NB4 (cell line): ENCODE measurements at regions not wholly inside any gene's neighbourhood (a gene's known extent, or its start where the extent isn't known, plus 50 kb on each side); places are given as distances from the start of the nearest gene placed in this dataset.

Experiments used
- DNase-seq: peaks from one replicate; pipeline ENCODE4 v3.0.0; 2010; ENCODE audit warnings: low read depth
- H3K4me3 ChIP-seq: one replicate; pipeline ENCODE4 v1.5.1; 2011; ENCODE audit warnings: mild to moderate bottlenecking, low read depth, low read length, moderate library complexity
- MYC ChIP-seq: IDR thresholded peaks from 2 replicates; pipeline ENCODE4 v1.6.1; 2011; ENCODE audit warnings: low read depth, low read length
- POLR2A ChIP-seq: IDR thresholded peaks from 2 replicates; pipeline ENCODE4 v1.6.1; 2011; ENCODE audit warnings: mild to moderate bottlenecking; ENCODE audit not compliant: insufficient read length; ENCODE audit errors: extremely low read depth
- TF ChIP-seq, protein P1 (sequence below): IDR thresholded peaks from 2 replicates; pipeline ENCODE4 v1.6.1; 2011; ENCODE audit warnings: low read depth, low read length
- TF ChIP-seq, protein P2 (sequence below): IDR thresholded peaks from one replicate; pipeline ENCODE4 v1.5.1; 2012; ENCODE audit warnings: low read depth, low read length

DNA sequence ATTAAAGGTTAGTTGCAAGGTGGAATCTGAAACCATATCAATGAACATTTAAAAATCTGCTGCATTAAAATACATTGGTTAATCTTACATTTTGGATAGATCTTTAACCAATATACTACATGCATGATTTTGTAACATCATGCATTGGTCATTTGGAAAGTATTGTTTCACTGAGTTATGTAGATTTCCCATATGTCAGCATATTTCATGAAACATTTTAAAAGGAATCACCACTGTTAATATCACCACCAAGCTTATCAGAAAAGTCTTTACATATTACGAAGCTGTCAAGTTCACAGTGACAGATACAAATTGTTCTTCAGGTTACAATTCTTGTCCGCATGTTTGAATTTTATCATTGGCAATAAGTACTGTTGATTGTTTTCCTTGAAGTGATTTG, 89.9 kb upstream of the ADGRL2 start:
- DNase-seq = no peak
- TF ChIP-seq MYC (no peak), POLR2A (no peak)
- TF ChIP-seq, protein P1, sequence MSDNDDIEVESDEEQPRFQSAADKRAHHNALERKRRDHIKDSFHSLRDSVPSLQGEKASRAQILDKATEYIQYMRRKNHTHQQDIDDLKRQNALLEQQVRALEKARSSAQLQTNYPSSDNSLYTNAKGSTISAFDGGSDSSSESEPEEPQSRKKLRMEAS = no peak
- TF ChIP-seq, protein P2, sequence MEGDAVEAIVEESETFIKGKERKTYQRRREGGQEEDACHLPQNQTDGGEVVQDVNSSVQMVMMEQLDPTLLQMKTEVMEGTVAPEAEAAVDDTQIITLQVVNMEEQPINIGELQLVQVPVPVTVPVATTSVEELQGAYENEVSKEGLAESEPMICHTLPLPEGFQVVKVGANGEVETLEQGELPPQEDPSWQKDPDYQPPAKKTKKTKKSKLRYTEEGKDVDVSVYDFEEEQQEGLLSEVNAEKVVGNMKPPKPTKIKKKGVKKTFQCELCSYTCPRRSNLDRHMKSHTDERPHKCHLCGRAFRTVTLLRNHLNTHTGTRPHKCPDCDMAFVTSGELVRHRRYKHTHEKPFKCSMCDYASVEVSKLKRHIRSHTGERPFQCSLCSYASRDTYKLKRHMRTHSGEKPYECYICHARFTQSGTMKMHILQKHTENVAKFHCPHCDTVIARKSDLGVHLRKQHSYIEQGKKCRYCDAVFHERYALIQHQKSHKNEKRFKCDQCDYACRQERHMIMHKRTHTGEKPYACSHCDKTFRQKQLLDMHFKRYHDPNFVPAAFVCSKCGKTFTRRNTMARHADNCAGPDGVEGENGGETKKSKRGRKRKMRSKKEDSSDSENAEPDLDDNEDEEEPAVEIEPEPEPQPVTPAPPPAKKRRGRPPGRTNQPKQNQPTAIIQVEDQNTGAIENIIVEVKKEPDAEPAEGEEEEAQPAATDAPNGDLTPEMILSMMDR = no peak
- no peak overlapping the region for H3K4me3 ChIP-seq

DNA sequence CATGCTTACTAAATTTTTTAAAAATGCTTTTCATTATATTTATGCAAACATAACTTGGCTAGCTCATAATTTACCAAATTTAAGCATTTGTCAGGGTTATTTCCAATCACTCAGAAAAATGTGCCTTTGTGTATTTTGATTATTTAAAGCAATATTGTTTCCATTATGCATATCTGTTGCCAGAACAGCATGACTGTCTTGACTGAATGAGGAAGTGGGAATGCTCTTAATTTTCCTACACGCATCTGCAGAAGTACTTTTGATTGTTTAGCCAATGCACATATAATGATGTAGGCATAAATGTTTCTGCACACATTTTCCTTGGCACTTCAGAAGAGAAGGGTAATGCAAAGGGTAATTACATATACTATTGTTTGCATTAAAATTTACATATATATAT, 92.5 kb upstream of the ADGRL2 start:
- DNase-seq = no peak
- H3K4me3 ChIP-seq = no peak overlapping the region
- no peak for TF ChIP-seq MYC
- no peak for TF ChIP-seq POLR2A
- TF ChIP-seq, protein P2 = no peak
- TF ChIP-seq, protein P1 = no peak

DNA sequence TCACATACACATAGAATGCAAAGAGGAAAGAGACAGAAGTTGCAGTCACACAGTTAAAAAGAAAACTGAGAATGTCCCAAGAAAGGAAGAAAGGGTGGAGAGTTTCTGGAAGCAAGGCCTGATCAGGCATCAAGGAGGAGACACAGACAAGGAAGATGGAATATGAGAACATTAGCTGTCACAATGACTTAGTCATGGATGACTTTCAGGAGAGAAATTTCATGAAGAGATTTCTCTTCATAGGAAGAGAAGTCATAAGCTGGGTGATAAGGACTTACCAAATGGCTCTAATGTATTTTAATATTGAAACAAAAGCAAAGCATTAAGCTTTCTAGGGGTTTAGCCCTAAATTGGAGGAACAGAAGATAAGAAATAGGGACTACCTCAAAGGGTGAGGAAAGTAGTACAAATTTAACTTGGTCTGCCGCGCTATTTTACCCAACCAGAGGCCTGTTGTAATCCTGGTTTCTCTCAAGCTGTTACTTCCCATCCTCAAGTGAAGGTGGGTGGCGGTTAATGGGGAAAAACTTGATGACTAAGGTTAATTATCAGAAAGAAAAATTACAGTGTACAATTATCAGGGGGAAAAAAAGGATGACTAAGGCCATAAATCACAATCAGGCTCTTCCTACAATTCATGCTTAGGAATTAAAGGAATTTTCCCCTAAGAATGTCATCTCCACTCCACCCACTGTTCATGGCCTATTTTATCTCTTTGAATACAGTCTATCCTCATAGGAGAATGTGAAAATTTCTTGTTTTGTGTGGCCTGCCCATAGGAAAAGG, 93.9 kb upstream of the ADGRL2 start:
- DNase-seq = no peak
- H3K4me3 ChIP-seq = no peak overlapping the region
- TF ChIP-seq MYC (no peak), POLR2A (no peak)
- TF ChIP-seq, protein P1 = no peak
- TF ChIP-seq, protein P2 = no peak

DNA sequence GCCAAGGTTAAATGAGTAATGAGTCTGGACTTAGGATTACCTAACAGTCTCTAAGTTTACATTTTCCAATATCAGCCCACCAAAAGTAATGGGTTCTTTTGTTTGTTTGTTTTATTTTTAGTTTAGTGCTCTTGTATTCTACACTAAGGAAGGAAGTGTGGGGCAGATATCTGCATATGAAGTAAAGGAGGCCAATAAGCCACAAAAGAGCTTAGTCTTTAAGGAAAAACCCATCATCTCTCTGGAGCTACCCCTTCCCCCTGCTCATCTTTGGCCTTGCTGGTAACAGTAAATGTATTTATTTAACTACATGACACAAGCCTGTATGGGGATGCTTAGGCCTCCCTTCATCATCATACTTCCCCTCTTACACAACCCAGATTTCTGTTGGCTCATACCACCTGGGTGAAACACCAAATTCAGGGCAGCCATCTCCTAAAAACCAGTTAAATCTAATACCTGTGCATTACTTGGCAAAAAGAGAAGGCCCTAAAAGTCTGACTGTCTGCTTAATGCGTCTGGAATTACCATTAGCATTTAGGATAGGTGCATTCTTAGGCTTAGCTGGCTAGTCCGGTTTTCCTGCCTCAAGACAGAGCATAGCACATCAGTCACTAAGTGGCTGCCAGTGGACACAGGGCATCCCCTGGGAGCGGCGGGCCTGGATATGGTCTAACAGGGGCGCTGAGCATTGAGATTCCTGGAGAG, 96.8 kb upstream of the ADGRL2 start:
- no peak overlapping the region for H3K4me3 ChIP-seq
- TF ChIP-seq MYC (no peak), POLR2A (no peak)
- TF ChIP-seq, protein P2 = no peak
- TF ChIP-seq, protein P1 = no peak

DNA sequence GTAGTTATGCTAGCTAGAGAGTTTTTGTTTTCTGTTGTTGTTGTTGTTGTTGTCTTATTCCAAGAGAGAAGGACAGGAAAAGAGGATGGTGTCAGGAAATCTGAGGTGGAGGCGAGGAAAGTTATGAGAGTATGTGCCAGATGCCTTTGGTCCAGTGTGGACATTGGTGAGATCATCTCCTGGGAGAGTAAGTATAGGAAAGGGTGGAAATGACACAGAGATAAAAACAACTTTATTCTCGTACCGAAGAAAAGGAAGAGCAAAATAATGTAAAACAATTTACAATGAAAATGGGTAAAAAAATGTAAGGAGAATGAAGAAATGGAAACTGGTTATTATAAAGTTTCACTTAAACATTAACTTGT, 97.4 kb upstream of the ADGRL2 start:
- H3K4me3 ChIP-seq = no peak overlapping the region
- TF ChIP-seq POLR2A (no peak), MYC (no peak)
- TF ChIP-seq, protein P2 = no peak
- TF ChIP-seq, protein P1 = no peak
- DNase-seq = no peak

More for the DNA sequence above, 96.8 kb upstream of the ADGRL2 start:
- DNase-seq = no peak
